ENCODE measurements at regions not wholly inside any gene's neighbourhood (a gene's known extent, or its start where the extent isn't known, plus 50 kb on each side); places are given as distances from the start of the nearest gene placed in this dataset.
"Not testable (repeated sequence)": the region's sequence is repeated elsewhere in the genome, so short reads cannot be mapped to it uniquely, and the experiment has no call there.

GRCh38 chr10:45111509-45111908, 110.8 kb downstream of the ZNF22 start:
- Histone ChIP-seq H3K9me3 (ENCODE audit: control insufficient read depth, insufficient read depth, low read length) (no peaks in the 10 kb centered on the region), H3K4me3 (ENCODE audit: low read depth, low read length) (no peak overlapping the region), H3K27ac (ENCODE audit: low read depth, low read length) (no peak overlapping the region), H3K27me3 (ENCODE audit: control insufficient read depth, insufficient read depth, low read length) (no peaks in the 10 kb centered on the region)
- DNase-seq (ENCODE audit: low read depth, low spot score) = no peak
- ChIA-PET CTCF (no interaction called here), POLR2A (no interaction called here)
- no peak for TF ChIP-seq CTCF (IDR thresholded peaks at IDR 0.05; ENCODE audit: low read depth, low read length)

GRCh38 chr10:45117940-45118339, 117.2 kb downstream of the ZNF22 start:
- H3K4me3 ChIP-seq (ENCODE audit: low read depth, low read length); POLR2A ChIA-PET; CTCF ChIA-PET; DNase-seq (ENCODE audit: low read depth, low spot score); H3K27ac ChIP-seq (ENCODE audit: low read depth, low read length); H3K27me3 ChIP-seq (ENCODE audit: control insufficient read depth, insufficient read depth, low read length); H3K9me3 ChIP-seq (ENCODE audit: control insufficient read depth, insufficient read depth, low read length): not testable (repeated sequence)

- no peak overlapping the region for H3K4me3 ChIP-seq (ENCODE audit: low read depth, low read length)
- H3K27ac ChIP-seq (ENCODE audit: low read depth, low read length) = no peak overlapping the region
- CTCF ChIA-PET = no interaction called here
- H3K9me3 ChIP-seq (ENCODE audit: control insufficient read depth, insufficient read depth, low read length) = no peaks in the 10 kb centered on the region
- peaks cover 5% of the 10 kb centered on the region for H3K27me3 ChIP-seq (ENCODE audit: control insufficient read depth, insufficient read depth, low read length)
- no peak for TF ChIP-seq CTCF (IDR thresholded peaks at IDR 0.05; ENCODE audit: low read depth, low read length)
- no peak for DNase-seq (ENCODE audit: low read depth, low spot score)
- POLR2A ChIA-PET = no interaction called here
Measured at GRCh38 chr10:45118929-45119328, 118.2 kb downstream of the ZNF22 start.

GRCh38 chr10:45122180-45122860, 121.6 kb downstream of the ZNF22 start:
- CTCF ChIA-PET; H3K4me3 ChIP-seq (ENCODE audit: low read depth, low read length); DNase-seq (ENCODE audit: low read depth, low spot score); POLR2A ChIA-PET; H3K27ac ChIP-seq (ENCODE audit: low read depth, low read length); H3K27me3 ChIP-seq (ENCODE audit: control insufficient read depth, insufficient read depth, low read length); H3K9me3 ChIP-seq (ENCODE audit: control insufficient read depth, insufficient read depth, low read length): not testable (repeated sequence)

- H3K27me3 ChIP-seq (ENCODE audit: control insufficient read depth, insufficient read depth, low read length) = peaks cover 3% of the 10 kb centered on the region
- no peak overlapping the region for H3K27ac ChIP-seq (ENCODE audit: low read depth, low read length)
- no peaks in the 10 kb centered on the region for H3K9me3 ChIP-seq (ENCODE audit: control insufficient read depth, insufficient read depth, low read length)
- ChIA-PET POLR2A (no interaction called here), CTCF (no interaction called here)
- no peak for TF ChIP-seq CTCF (IDR thresholded peaks at IDR 0.05; ENCODE audit: low read depth, low read length)
- H3K4me3 ChIP-seq (ENCODE audit: low read depth, low read length) = no peak overlapping the region
- no peak for DNase-seq (ENCODE audit: low read depth, low spot score)
Measured at GRCh38 chr10:45135443-45136198, 134.9 kb downstream of the ZNF22 start.

- Histone ChIP-seq H3K4me3 (ENCODE audit: low read depth, low read length) (no peak overlapping the region), H3K9me3 (ENCODE audit: control insufficient read depth, insufficient read depth, low read length) (no peaks in the 10 kb centered on the region), H3K27me3 (ENCODE audit: control insufficient read depth, insufficient read depth, low read length) (peaks cover 3% of the 10 kb centered on the region), H3K27ac (ENCODE audit: low read depth, low read length) (no peak overlapping the region)
- DNase-seq (ENCODE audit: low read depth, low spot score) = no peak
- ChIA-PET CTCF (no interaction called here), POLR2A (no interaction called here)
- no peak for TF ChIP-seq CTCF (IDR thresholded peaks at IDR 0.05; ENCODE audit: low read depth, low read length)
Measured at GRCh38 chr10:45136256-45136655, 135.5 kb downstream of the ZNF22 start.
